CD14-positive monocyte (primary cell): ENCODE measurements at regions not wholly inside any gene's neighbourhood (a gene's known extent, or its start where the extent isn't known, plus 50 kb on each side); places are given as distances from the start of the nearest gene placed in this dataset.

Experiments used
- DNase-seq, 3 donors: peaks; one replicate each; pipeline ENCODE4 v3.0.0-alpha.2; 2011 to 2022
- H2AFZ ChIP-seq: 2 replicates; pipeline ENCODE4 v1.6.0; 2012; ENCODE audit warnings: mild to moderate bottlenecking, low read depth, low read length, inconsistent platforms; ENCODE audit not compliant: insufficient read depth, poor library complexity, severe bottlenecking
- H3K27ac ChIP-seq, 2 donors: 1 replicate in 1 of 2; 2 replicates in 1 of 2; pipeline ENCODE4 v1.5.1; 2012 to 2013; ENCODE audit warnings: low read length in 2 of 2, control low read depth in 1 of 2, inconsistent platforms in 1 of 2, low read depth in 1 of 2, mild to moderate bottlenecking in 1 of 2
- H3K27me3 ChIP-seq, 2 donors: one replicate each; pipeline versions ENCODE4 v1.6.0 to v1.6.1; 2011 to 2013; ENCODE audit warnings: low read length in 2 of 2; ENCODE audit not compliant: control insufficient read depth in 2 of 2, insufficient read depth in 2 of 2
- H3K36me3 ChIP-seq, 2 donors: replicated peaks in 1 of 2; 1 replicate in 1 of 2; 2 replicates in 1 of 2; pipeline versions ENCODE4 v1.5.1 to v1.6.1; 2012 to 2013; ENCODE audit warnings: low read length in 2 of 2, control low read depth in 1 of 2, inconsistent platforms in 1 of 2, mild to moderate bottlenecking in 1 of 2; ENCODE audit not compliant: insufficient read depth in 2 of 2, control insufficient read depth in 1 of 2
- H3K4me1 ChIP-seq, 2 donors: 1 replicate in 1 of 2; 2 replicates in 1 of 2; pipeline versions ENCODE4 v1.5.1 to v1.6.1; 2012 to 2013; ENCODE audit warnings: low read length in 2 of 2, control low read depth in 1 of 2, inconsistent platforms in 1 of 2, mild to moderate bottlenecking in 1 of 2, moderate library complexity in 1 of 2; ENCODE audit not compliant: insufficient read depth in 2 of 2, control insufficient read depth in 1 of 2
- H3K4me2 ChIP-seq: replicated peaks from 2 replicates; pipeline ENCODE3; 2012; ENCODE audit warnings: low read length, moderate library complexity, mild to moderate bottlenecking; ENCODE audit not compliant: poor library complexity, severe bottlenecking; ENCODE audit errors: extremely low read depth
- H3K4me3 ChIP-seq, 3 experiments: fragments of 200-600 bp in 1 of 3; sonication (generic) in 1 of 3; replicated peaks in 1 of 3; 1 replicate in 2 of 3; 2 replicates in 1 of 3; pipeline ENCODE4 v1.5.1; 2011 to 2013; ENCODE audit warnings: low read length in 3 of 3, mild to moderate bottlenecking in 3 of 3, control low read depth in 2 of 3, low read depth in 2 of 3, inconsistent platforms in 1 of 3, moderate library complexity in 1 of 3
- H3K79me2 ChIP-seq: 2 replicates; pipeline ENCODE4 v1.6.0; 2012; ENCODE audit warnings: mild to moderate bottlenecking, control low read depth, inconsistent platforms, low read length, moderate library complexity; ENCODE audit not compliant: insufficient read depth
- H3K9ac ChIP-seq: 2 replicates; pipeline ENCODE4 v1.6.0; 2017; ENCODE audit warnings: low read length, mild to moderate bottlenecking; ENCODE audit not compliant: insufficient read depth, poor library complexity, severe bottlenecking
- H3K9me3 ChIP-seq, 2 donors: replicated peaks in 1 of 2; 1 replicate in 1 of 2; 2 replicates in 1 of 2; pipeline versions ENCODE4 v1.5.1 to v1.6.1; 2012 to 2013; ENCODE audit warnings: low read length in 2 of 2, control low read depth in 1 of 2; ENCODE audit not compliant: control insufficient read depth in 1 of 2, insufficient read depth in 1 of 2
- H4K20me1 ChIP-seq: 2 replicates; pipeline ENCODE4 v1.6.0; 2012; ENCODE audit warnings: mild to moderate bottlenecking, low read length, control low read depth, moderate library complexity; ENCODE audit not compliant: insufficient read depth
- H3K27ac Mint-ChIP-seq, 7 donors: one replicate each; pipeline ENCODE4 v1.8.0; 2020; ENCODE audit warnings: mild to moderate bottlenecking in 7 of 7, mixed read lengths in 7 of 7, moderate library complexity in 6 of 7, inconsistent platforms in 2 of 7
- H3K27me3 Mint-ChIP-seq, 3 donors: one replicate each; pipeline ENCODE4 v1.8.0; 2021 to 2022; ENCODE audit warnings: low read depth in 3 of 3, mild to moderate bottlenecking in 3 of 3, mixed read lengths in 3 of 3, moderate library complexity in 3 of 3, inconsistent platforms in 1 of 3
- H3K36me3 Mint-ChIP-seq, 2 donors: one replicate each; pipeline ENCODE4 v1.8.0; 2020; ENCODE audit warnings: mixed read lengths in 2 of 2, inconsistent platforms in 1 of 2, mild to moderate bottlenecking in 1 of 2
- H3K4me1 Mint-ChIP-seq: one replicate; pipeline ENCODE4 v1.8.0; 2020; ENCODE audit warnings: mild to moderate bottlenecking, mixed read lengths
- H3K4me3 Mint-ChIP-seq, 2 donors: one replicate each; pipeline ENCODE4 v1.8.0; 2020; ENCODE audit warnings: mild to moderate bottlenecking in 2 of 2, mixed read lengths in 2 of 2, moderate library complexity in 1 of 2
- H3K9me3 Mint-ChIP-seq, 7 donors: one replicate each; pipeline ENCODE4 v1.8.0; 2020 to 2022; ENCODE audit warnings: mixed read lengths in 7 of 7, mild to moderate bottlenecking in 6 of 7, moderate library complexity in 6 of 7, inconsistent platforms in 2 of 7
- CTCF ChIP-seq: fragments of 200-600 bp; IDR thresholded peaks from one replicate; pipeline ENCODE4 v1.8.0; 2022; ENCODE audit warnings: antibody characterized with exemption, mild to moderate bottlenecking
- WGBS: methylation state at CpG from one replicate; pipeline ENCODE4 v1.1.5; 2013; ENCODE audit warnings: missing lambda C conversion rate; ENCODE audit not compliant: insufficient coverage; 5-methylcytosine and 5-hydroxymethylcytosine counted together
- intact Hi-C, 2 donors: fragments of 100-400 bp; cut with micrococcal nuclease; formaldehyde crosslinking; loops; one replicate each; pipeline versions ENCODE4 v1.15.0 to v1.15.1; 2023

GRCh38 chr18:44586782-44587524, 93.7 kb upstream of the SETBP1 start:
- H3K36me3 Mint-ChIP-seq, result no peaks in the 10 kb centered on the region
- H3K4me2 ChIP-seq, result no peak overlapping the region
- no peaks in the 10 kb centered on the region for H3K79me2 ChIP-seq
- no peak for DNase-seq
- no peak overlapping the region for H3K4me3 Mint-ChIP-seq
- H3K4me1 ChIP-seq, result no peaks in the 10 kb centered on the region
- H3K27me3 Mint-ChIP-seq, result peaks cover 0 to 2% (median 0%) of the 10 kb centered on the region in 3 donors
- 100% methylated on average over 1 of the region's 4 CpGs for WGBS
- no peak overlapping the region for H3K9ac ChIP-seq
- no peaks in the 10 kb centered on the region for H3K9me3 ChIP-seq
- no peak for TF ChIP-seq CTCF
- no peaks in the 10 kb centered on the region for H4K20me1 ChIP-seq
- intact Hi-C loops, result no loop called here
- H3K27ac ChIP-seq, result no peak overlapping the region
- no peak overlapping the region for H3K27ac Mint-ChIP-seq
- H3K4me3 ChIP-seq, result no peak overlapping the region
- H2AFZ ChIP-seq, result no peak overlapping the region
- H3K27me3 ChIP-seq, result no peaks in the 10 kb centered on the region
- H3K4me1 Mint-ChIP-seq, result no peaks in the 10 kb centered on the region
- H3K36me3 ChIP-seq, result no peaks in the 10 kb centered on the region
- H3K9me3 Mint-ChIP-seq, result no peaks in the 10 kb centered on the region

GRCh38 chr18:44588508-44588907, 92.2 kb upstream of the SETBP1 start:
- Histone ChIP-seq H4K20me1 (no peaks in the 10 kb centered on the region), H3K4me2 (no peak overlapping the region), H3K79me2 (no peaks in the 10 kb centered on the region), H3K36me3 (no peaks in the 10 kb centered on the region), H3K9ac (no peak overlapping the region), H3K27me3 (no peaks in the 10 kb centered on the region), H3K4me1 (no peaks in the 10 kb centered on the region), H3K27ac (no peak overlapping the region), H2AFZ (no peak overlapping the region), H3K4me3 (no peak overlapping the region), H3K9me3 (no peaks in the 10 kb centered on the region)
- H3K4me3 Mint-ChIP-seq, result no peak overlapping the region
- no peak for DNase-seq
- peaks cover 0 to 2% (median 0%) of the 10 kb centered on the region in 3 donors for H3K27me3 Mint-ChIP-seq
- TF ChIP-seq CTCF, result no peak
- H3K9me3 Mint-ChIP-seq, result no peaks in the 10 kb centered on the region
- H3K36me3 Mint-ChIP-seq, result no peaks in the 10 kb centered on the region
- intact Hi-C loops, result no loop called here
- 83% methylated on average over 2 of the region's 2 CpGs for WGBS
- H3K4me1 Mint-ChIP-seq, result no peaks in the 10 kb centered on the region
- no peak overlapping the region for H3K27ac Mint-ChIP-seq
